HG03378 (cell line): ENCODE measurements at regions not wholly inside any gene's neighbourhood (a gene's known extent, or its start where the extent isn't known, plus 50 kb on each side); places are given as distances from the start of the nearest gene placed in this dataset.

Source experiments
- ATAC-seq: cut with Tn5 transposase; IDR thresholded peaks from one replicate; pipeline ENCODE4 v1.9.1; 2021; ENCODE audit warnings: mild to moderate bottlenecking, moderate library complexity; ENCODE audit not compliant: unreplicated experiment

DNA sequence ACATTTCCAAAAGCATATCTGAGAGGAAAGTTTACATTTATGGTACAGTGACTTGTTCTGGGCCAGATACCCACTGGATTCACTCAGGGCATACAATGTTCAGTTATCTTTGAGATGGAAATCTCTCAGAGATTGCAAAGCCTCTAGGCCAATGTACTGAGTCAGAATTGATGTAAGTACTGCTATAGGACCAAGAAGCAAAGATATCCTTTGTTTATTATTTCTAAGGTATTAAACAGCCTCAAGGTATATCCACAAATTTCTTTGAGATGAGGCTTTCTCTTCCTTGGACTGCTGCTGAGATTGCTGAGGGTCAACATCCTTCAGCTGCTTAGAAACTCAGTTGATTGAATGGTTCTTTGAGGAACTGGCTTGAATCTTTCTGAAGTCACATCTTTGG lies 484.0 kb downstream of the METTL15 start:
- ATAC-seq: no peak

DNA sequence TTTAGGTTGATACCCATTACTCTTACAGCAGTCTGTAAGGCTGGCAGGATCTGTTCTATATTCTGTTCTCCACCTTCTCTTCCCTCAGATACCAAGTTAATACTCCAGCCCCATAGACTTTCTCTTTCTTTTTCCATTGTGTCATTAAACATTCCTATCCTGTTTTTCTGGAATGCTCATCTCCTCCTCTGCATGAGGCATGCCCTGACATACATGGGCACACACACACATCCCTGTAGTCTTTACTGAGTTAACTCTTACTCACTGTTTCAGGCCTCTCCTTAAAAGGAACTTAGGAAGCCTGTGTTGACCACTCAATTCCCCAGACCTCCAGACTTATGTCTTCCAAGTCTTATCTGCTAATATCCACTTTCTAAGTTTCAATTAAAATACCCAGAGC lies 476.8 kb downstream of the METTL15 start:
- no peak for ATAC-seq

DNA sequence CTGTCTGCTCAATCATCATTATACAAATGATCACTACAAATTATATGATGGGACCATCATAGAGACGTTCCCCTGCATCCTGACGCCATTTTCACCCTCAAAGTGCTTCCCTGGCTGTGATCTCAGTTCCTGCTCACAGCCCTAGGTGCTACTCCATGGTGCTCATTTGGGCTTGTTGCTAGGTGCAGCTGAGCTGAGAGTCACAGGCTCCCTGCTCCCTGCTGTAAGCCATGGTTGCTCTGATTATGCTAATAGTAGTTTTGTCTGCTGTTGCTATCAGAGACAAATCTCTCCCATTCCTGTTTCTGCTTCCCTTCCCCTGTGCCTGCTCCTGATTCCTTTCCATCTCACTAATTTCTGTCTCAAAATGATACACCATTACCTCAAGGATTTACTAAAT lies 474.3 kb downstream of the METTL15 start:
- no peak for ATAC-seq

DNA sequence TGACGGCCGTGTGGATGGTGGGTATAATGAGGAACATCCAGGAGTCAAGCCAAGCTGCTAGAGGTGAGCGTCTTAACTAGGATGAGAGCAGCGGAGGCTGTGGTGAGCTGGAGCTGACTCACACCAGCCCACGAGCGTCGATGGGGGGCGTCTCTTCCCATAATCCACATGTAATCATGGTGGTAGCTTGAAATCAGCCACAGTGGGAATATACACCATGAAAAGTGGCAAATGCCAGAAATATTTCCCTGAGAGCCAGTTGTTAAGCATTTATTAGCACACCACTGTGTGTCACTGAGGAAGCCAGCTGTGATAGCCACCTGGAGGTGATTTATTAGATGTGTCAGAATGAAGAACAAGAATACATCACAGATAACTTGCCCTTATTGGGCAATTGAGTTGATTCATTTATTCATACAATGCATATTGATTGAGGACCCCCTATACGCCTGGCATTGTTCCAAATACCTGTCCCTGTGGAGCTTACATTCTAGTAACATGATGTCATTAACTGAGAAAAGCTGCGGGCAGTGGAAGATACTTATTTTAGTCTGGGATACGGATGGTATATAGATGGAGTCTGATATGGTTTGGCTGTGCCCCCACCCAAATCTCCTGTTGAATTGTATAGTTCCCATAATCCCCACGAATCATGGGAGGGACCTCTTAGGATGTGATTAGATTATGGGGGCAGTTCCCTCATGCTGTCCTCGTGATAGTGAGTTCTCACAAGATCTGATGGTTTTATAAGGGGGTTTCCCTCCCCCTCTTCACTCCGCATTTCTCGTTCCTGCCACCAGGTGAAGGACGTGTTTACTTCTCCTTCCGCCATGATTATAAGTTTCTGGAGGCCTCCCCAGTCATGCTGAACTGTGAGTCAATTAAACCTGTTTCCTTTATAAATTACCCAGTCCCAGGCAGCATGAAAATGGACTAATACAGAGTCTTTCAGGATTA lies 473.4 kb downstream of the METTL15 start:
- no peak for ATAC-seq

DNA sequence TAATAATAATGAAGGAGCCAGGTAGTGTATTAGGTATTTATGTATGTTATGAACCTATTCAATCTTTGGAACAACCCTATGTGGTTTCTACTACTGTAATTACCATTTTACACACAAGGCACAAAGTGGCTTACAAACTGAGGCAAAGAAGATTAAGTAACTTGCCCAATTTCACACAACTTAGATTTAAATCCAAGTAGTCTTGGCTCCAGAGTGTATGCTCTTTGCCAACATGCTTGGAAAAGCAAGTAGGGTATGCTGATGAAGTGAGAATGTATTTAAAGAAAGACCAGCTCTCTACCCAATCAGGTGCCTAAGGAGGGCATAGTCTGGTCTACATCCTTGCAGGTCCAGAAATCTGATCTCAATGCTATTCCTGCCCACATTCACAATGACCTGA lies 463.2 kb downstream of the METTL15 start:
- ATAC-seq: no peak

DNA sequence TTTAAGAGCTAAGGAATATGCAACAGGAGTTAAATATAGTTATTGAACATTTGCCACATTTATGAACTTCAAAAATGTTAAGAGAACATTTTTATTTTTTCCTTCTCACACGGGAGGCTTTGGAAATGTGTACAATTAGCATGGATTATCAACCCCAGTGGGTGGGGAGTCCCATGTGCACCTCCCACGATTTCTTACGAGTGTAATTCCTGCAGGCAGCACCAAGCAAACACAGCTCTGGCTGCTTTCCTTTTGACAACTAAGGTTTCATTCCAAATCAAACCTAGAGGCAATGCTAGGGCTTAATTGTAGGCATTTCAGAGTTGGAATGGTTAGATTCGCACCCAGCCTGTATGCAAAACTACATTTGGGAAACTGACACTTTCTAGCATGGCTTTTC lies 460.9 kb downstream of the METTL15 start:
- ATAC-seq: no peak

DNA sequence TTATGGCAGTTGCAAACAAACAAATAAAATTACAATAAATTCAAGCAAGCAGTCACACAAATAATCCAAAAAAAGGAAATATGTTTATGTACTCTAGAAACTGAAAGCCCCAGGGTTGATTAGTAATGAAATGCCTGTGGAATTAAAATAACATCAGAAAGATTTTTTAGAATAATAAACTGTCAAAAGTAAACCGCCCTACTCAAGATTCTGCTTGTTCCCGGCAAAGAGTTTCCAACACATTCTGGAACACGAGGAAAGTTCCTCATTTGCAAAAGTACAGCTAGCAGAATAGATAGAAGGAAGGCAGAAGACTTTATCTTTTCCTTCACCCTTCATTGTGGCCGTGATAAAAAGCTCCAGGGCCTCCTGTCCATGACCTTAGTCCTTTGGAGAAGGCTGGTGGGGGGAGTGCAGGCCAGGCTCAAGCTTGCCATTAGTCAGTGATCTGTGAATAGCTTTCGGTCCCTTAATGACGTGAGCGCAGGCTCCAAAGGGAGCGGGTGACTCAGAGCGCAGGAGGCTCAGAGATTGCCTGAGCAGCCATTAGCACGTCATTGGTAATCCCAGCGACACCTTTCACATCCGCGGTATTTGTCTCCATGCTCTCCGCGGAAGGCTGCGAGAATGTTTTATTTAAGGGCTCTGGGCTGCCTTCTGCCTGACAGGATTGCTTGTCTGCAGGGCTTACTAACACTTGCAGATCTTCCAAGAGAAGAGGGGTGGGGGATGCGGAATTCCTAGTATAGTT lies 458.3 kb downstream of the METTL15 start:
- peak; percentile 70 for ATAC-seq

DNA sequence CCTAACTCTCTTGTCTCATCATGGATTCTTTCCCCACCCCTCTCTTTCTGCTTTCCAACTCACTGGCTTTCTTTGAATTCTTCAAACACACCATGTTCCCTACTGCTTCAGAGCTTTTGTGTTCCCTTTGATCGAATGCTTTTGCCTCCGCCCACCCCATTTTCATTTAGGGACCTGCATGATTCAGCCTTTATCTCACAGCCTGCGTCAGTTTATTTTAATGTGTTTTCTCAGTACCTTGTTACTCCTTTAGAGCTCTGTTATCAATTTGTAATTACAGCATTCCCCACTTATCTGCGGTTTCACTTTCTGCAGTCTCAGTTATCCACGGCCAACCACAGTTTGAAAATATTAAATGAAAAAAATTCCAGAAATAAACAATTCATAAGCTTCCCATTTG lies 451.3 kb downstream of the METTL15 start:
- ATAC-seq: no peak

DNA sequence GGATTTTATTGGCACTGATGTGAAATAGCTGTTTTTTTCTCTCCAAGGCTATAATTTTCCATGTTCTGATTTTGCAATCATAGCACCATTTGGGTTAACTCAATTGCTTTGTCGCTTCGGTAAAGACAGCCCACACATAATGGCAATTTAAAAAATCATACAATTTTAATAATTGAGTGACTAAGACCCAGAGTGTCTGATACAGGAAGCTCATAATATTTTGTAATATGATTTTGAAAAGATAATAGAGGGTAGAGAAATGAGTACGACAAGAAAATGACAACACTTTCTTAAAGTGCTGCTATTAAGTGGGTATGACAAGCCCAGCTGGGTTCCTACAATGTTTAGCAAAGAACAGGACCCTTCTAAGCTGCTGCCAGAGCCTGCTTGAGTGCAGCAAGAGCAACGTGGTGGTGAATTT lies 439.1 kb downstream of the METTL15 start:
- ATAC-seq: no peak

DNA sequence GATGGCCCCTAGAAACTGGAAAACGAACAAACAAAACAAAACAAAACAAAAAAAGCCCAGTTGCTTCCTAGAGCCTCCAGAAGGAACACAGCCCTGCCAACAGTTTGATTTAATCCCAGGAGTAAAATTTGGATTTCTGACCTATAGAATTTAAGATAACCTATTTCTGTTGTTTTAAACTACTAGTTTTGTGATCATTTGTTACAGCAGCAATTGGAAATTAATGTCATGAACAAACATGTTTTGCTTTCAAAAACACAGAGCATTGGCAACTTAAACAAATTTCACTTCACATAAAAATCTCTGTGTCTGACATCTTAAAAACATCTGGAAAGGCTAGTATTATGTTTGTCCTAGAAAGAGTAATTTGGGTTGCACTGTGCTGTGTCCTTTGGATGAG lies 437.3 kb downstream of the METTL15 start:
- ATAC-seq: no peak

DNA sequence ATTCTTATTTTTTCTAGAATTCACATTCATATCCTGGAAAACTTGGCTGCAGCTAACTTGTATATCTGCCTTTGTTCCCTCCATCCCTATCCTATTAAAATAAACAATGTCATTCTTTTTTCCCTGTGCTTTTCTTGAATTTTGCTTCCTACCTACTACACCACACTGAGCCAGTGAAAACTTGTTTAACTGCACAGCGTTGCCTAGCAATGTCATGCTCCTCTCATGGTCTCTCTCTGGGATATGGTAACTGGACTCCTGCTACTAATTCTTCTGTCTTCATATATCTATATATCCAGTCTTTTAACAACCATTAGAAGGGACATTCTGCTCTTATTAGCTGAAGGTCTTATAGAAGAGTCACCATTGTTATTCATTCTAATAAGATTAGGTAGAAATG lies 434.4 kb downstream of the METTL15 start:
- ATAC-seq: no peak

DNA sequence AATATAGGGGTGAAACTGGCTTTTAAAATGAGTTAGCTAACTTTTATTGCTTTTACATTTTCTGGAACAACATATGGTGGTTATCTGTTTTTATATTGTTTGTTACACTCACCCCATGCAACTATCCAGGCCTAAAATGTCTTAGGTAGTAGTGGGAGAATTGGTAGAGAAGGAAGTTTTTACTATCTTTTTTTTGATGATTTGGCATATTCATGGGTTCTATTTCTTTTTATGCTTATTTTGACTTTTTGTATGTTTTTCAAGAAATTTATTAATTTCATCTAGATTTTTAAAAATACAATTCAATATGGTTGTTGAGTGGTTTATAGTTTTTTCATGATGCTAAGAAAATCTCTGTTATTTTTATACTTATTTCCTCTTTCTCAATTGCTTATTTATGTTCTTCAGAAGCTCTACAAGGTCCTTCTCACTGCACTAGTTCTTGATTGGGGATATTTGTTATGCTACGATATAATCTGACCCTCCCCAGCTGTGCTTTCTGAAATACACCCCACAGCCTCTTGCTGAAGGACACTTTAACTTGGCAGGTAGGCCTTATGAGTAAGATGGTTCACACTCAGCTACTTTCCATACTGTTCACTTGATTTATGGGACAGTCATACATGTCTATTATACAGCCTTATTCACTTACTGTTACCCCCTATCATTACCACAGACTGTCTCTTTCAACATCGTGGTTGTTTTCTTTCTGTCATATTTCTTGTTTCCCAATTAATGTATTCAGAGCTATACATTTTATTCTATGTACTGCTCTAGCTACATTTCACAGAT lies 431.2 kb downstream of the METTL15 start:
- ATAC-seq: no peak

DNA sequence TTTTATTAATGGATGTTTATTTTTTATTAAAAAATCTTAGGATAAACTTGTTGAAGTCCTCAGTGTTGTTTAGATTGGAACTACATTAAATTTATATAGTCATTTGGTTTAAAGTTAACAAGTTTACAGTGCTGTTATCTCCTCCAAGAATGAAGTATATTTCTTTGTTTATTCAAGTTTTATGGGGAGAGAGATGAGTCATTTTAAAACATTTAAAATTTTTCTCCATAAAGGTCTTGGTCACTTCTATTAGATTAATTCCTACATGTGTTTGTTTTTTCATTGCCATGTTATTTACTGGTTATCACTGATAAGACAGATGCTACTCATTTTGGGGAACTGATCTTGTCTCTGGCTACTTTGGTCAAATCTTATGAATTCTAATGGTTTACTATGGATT lies 429.6 kb downstream of the METTL15 start:
- no peak for ATAC-seq

DNA sequence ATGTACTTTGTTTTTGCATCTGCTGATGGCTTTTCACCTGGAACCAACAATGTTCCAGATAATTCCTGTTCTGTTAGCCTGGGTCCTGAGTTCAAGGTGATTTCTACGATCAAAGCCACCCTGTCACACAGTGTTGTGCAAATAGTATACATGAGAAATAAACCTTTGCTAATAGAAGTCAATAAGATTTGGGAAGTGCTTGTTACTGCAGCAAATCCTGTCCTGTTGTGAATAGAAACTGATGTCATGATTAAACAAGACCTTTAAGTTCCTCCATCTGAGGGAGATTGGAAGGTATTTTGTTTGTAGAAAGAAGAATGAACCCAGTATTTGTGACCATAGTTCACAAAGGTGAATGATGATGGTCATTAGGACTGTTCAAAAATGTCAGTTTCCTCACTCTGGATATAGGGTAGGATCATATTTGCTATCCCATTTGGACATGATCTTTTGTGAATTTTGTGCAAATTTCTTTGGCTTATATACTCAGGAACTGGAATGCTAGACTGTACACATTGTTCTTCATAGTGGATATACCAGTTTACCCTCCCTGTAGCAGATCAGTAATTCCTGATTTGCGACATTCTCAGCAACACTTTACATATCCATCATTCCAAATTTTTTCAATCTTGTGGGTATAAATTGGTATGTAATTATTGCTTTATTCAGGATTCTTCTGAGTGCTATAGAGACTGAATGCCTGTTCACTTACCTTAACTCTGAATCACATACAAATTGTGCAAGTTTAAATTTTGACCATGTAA lies 428.5 kb downstream of the METTL15 start:
- no peak for ATAC-seq

DNA sequence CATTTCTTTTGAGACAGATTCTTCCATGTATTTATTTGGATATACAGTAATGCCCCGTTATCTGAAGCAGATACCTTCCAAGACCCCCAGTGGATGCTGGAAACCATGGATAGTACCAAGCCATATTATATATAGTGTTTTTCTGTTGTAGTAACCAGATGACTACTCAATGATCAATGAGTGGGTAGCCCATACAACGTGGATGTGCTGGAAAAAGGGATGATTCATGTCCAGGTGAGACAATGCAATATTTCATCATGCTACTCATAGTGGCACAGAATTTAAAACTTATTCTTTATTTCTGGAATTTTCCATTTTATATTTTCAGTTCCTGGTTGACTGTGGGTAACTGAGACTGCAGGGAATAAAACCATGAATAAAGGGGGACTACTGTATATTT lies 427.5 kb downstream of the METTL15 start:
- no peak for ATAC-seq

DNA sequence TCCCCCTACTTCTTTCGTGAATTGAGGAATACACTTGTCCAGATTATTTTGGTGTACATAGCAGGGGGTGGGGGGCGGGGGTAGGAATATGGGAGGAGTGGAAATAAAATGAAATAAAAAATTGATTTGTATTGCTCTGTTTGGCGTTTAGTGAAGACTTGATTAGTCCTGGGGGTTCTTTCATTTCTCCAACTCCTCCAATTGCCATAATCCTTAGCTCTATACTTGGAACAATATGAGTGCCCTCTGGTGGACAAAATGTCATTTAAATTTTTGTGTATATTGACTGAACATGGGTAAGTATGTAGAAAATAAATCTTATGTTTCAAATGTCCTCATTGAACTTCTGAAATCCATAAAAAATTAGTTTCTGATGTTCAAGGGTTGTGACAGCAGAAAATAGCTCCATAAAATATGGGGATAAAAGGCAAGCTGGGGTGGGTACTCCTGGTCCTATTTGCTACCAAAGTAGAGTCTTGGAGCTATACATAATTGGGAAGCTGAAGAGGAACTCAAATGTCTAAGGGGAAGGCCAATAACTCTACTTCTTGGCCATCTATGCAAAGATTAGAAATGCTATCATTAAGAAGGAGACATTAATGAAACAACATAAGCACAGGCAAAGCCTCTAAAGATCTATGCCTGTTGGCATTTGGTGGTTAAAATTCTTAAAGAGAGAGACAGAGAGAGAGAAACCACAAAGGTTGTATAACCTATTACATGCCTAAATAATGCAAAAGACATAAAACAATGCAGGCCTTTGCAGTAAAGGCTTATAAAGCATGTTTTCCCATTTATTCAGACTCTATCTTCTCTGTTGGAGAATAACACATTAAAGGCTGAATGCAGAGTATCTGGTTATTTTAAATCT lies 421.6 kb downstream of the METTL15 start:
- ATAC-seq: peak; percentile 80

DNA sequence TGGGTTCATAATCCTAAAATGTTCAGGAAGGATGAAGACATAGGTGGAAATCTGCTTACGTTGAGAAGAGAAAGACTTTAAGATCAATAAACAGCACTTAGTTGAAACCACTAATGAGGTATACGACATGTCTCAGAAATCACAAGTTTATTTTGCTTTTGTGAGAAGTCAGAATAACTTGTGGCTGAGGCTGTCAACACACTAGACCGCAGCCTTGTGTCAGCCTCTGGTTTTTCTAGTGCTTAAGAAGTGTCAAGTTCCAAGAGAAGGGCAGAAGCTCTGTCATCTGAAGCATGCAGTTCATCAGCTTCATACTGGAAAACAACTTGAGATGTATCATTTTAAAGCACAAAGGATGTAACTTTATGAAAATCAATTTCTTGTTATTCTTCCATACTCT lies 420.9 kb downstream of the METTL15 start:
- no peak for ATAC-seq

DNA sequence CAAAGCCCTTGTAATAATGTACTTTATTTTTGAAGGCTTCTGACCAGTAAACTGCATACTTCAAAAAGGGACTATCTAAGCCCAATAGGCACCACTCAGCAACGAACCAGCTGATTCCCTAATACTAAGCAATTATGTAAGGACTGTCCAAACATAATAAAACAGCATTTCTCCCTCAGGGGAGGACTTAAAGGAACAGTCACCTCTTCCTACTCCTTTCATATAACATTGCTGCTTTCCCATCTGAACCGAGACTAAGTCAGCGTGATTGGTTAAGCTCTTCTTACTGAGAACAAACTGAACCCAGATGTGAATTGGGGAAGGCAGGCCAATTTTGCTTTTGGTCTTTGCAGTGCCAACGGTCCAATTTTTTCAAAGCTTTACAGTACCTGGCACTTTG lies 420.0 kb downstream of the METTL15 start:
- no peak for ATAC-seq

DNA sequence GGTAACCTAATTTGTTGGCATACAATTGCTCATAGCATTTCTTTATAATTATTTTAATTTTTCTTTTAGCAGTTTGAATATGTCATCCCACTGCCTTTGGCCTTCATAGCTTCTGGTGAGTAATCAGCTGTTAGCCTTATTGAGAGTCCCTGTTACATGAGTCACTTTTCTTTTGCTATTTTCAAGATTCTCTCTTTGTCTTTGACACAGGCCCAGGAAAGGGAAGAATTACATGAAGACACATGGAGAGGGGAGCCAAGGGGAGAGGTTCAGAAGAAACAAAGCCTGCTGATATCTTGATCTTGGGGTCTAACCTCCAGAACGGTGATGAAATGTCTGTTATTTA lies 418.2 kb downstream of the METTL15 start:
- no peak for ATAC-seq
